ENCODE measurements at regions not wholly inside any gene's neighbourhood (a gene's known extent, or its start where the extent isn't known, plus 50 kb on each side); places are given as distances from the start of the nearest gene placed in this dataset.

DNA sequence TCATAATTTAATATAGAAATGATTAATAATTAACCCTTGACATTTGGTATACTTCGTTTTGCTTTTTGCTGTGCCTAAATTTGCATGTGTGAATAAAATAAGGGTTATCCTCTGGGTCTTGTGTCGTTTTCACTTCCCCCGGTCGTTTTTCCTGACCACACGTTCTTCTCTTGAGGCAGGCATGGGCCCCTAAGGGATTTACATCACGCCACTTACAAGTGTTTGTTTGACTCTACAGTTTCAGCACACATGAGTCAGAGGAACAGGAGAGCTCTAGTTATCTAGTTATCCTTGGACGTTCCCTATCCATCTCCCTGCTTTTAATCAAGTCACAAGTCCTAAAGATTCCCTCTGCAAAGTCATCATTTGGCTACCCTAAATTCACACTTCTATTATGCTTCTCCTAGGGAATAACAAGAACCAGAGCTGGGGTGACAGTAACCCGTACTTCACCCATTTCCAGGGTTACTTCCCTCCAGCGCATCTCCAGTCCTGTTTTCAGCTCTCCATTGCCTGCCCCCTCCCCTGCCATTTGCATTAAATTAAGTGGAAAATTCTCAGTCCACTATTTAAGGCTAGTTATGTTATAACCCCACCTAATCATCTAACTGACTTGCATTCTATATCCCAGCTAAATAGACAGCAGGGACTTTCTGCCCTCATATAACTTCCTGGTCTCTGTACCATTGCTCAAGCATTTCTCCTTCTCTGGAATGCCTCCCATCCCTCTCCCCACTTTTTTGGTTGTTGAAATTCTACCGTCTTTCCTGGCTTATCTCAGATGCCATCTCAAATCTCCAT is 206.9 kb downstream of the PTEN start (continued):
- TF ChIP-seq CHD1 (IDR thresholded peaks at IDR 0.05; ENCODE audit: low read depth, low read length), result no peak
- peak; percentile 90 for TF ChIP-seq MTA3 (IDR thresholded peaks at IDR 0.05; ENCODE audit: borderline replicate concordance, low read length)
- TF ChIP-seq, protein P1, sequence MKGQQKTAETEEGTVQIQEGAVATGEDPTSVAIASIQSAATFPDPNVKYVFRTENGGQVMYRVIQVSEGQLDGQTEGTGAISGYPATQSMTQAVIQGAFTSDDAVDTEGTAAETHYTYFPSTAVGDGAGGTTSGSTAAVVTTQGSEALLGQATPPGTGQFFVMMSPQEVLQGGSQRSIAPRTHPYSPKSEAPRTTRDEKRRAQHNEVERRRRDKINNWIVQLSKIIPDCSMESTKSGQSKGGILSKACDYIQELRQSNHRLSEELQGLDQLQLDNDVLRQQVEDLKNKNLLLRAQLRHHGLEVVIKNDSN (IDR thresholded peaks at IDR 0.05; ENCODE audit: borderline replicate concordance, extremely low read length, insufficient read depth, low read depth, low read length), result no peak
- peak; percentile 97 for TF ChIP-seq TBL1XR1 (IDR thresholded peaks at IDR 0.05; ENCODE audit: low read depth, low read length)
- peak; percentile 92 for TF ChIP-seq TCF12 (IDR thresholded peaks at IDR 0.05; ENCODE audit: low read depth, low read length)
- TF ChIP-seq MEF2B (IDR thresholded peaks at IDR 0.05; ENCODE audit: partially characterized antibody, poor library complexity, severe bottlenecking), result peak; percentile 100
- no peak for TF ChIP-seq MXI1 (IDR thresholded peaks at IDR 0.05; ENCODE audit: low read depth, low read length)
- TF ChIP-seq MEF2A (IDR thresholded peaks at IDR 0.05; ENCODE audit: insufficient read depth, low read depth, low read length), result peak; percentile 85
- no peak for TF ChIP-seq ZZZ3 (IDR thresholded peaks at IDR 0.05; ENCODE audit: control insufficient read depth, insufficient read length, low read depth)
- peak; percentile 82; the same call in 1 of the 2 replicates for TF ChIP-seq SREBF1 (IDR thresholded peaks at IDR 0.05; ENCODE audit: low read length)
- TF ChIP-seq ASH2L (IDR thresholded peaks at IDR 0.05; ENCODE audit: borderline replicate concordance, low read depth), result no peak
- peak; percentile 93 for TF ChIP-seq SPI1 (IDR thresholded peaks at IDR 0.05; ENCODE audit: borderline replicate concordance, insufficient read depth, low read depth, low read length)
- no peak for TF ChIP-seq ZBTB4 (CRISPR knock-in tag; IDR thresholded peaks at IDR 0.05)
- peak; percentile 90 for TF ChIP-seq YBX1 (IDR thresholded peaks at IDR 0.05)
- peak; percentile 74 for TF ChIP-seq SP1 (IDR thresholded peaks at IDR 0.05; ENCODE audit: low read depth, low read length)
- TF ChIP-seq, protein P2, sequence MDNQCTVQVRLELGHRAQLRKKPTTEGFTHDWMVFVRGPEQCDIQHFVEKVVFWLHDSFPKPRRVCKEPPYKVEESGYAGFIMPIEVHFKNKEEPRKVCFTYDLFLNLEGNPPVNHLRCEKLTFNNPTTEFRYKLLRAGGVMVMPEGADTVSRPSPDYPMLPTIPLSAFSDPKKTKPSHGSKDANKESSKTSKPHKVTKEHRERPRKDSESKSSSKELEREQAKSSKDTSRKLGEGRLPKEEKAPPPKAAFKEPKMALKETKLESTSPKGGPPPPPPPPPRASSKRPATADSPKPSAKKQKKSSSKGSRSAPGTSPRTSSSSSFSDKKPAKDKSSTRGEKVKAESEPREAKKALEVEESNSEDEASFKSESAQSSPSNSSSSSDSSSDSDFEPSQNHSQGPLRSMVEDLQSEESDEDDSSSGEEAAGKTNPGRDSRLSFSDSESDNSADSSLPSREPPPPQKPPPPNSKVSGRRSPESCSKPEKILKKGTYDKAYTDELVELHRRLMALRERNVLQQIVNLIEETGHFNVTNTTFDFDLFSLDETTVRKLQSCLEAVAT (IDR thresholded peaks at IDR 0.05), result peak; percentile 73
- 0 out of 4 replicates have a peak, but pooled peaks of 1 of the 2 experiments have one; percentile 50 for TF ChIP-seq CEBPB (IDR thresholded peaks at IDR 0.05; ENCODE audit: borderline replicate concordance in 1 of 2, low read depth in 2 of 2, low read length in 2 of 2)
- TF ChIP-seq BHLHE40 (IDR thresholded peaks at IDR 0.05; ENCODE audit: borderline replicate concordance in 1 of 2, low read depth in 2 of 2, low read length in 1 of 2), result peak; percentile 92 to 96
- peak; percentile 100 for TF ChIP-seq RUNX3 (IDR thresholded peaks at IDR 0.05; ENCODE audit: low read length)
- peak; percentile 46; the same call in 1 of the 2 replicates for TF ChIP-seq TCF7 (IDR thresholded peaks at IDR 0.05; ENCODE audit: borderline replicate concordance)

Measured in GM12878 (cell line).